ENCODE measurements at regions not wholly inside any gene's neighbourhood (a gene's known extent, or its start where the extent isn't known, plus 50 kb on each side); places are given as distances from the start of the nearest gene placed in this dataset.

DNA sequence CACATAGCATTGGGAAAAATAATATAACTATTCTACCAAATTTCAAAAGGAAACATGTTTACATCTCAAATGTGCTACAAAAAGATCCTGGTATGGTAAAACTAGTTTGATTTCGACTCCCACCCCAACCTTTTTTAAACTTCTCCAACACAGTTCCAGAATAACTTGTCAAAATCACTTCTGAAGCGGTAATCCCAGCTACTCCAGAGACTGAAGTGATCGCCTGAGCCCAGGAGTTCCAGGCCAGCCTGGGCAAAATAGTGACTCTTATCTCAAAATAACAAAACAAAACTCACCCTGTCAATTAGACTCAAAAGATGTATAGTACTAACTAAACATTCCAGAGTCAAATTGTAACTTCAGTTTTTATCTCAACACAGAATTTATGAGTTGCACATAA, 71.3 kb upstream of the RNF38 start:
- intact Hi-C loops (cut with micrococcal nuclease): no loop called here
- Histone ChIP-seq H3K9me2 (ENCODE audit: insufficient read depth) (no peaks in the 10 kb centered on the region), H3K9me3 (ENCODE audit: control insufficient read depth in 1 of 2, insufficient read depth in 1 of 2, low read depth in 1 of 2, low read length in 2 of 2) (no peaks in the 10 kb centered on the region), H3K9ac (ENCODE audit: low read length) (no peak overlapping the region), H2AFZ (ENCODE audit: low read depth, low read length, poor library complexity, severe bottlenecking) (no peak overlapping the region), H4K20me1 (ENCODE audit: insufficient read depth) (no peaks in the 10 kb centered on the region), H3K36me3 (ENCODE audit: control insufficient read depth in 1 of 2, insufficient read depth in 2 of 2, low read length in 2 of 2) (no peaks in the 10 kb centered on the region), H3K79me2 (ENCODE audit: insufficient read depth, low read length) (peaks cover 15% of the 10 kb centered on the region), H3K4me2 (ENCODE audit: low read length) (no peak overlapping the region), H3K27ac (ENCODE audit: low read depth, low read length) (no peak overlapping the region), H3K27me3 (ENCODE audit: insufficient read depth, low read length) (no peaks in the 10 kb centered on the region), H3K4me3 (replicated peaks in 1 of 2; ENCODE audit: low read depth in 1 of 2, low read length in 2 of 2) (no peak overlapping the region), H3K4me1 (ENCODE audit: control insufficient read depth in 1 of 2, insufficient read depth in 2 of 2, low read length in 2 of 2) (no peaks in the 10 kb centered on the region)
- no peak for TF ChIP-seq ELF1 (IDR thresholded peaks at IDR 0.05; ENCODE audit: borderline replicate concordance, low read depth)
- TF ChIP-seq, protein P1, sequence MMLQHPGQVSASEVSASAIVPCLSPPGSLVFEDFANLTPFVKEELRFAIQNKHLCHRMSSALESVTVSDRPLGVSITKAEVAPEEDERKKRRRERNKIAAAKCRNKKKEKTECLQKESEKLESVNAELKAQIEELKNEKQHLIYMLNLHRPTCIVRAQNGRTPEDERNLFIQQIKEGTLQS (IDR thresholded peaks at IDR 0.05): no peak
- TF ChIP-seq SP1 (IDR thresholded peaks at IDR 0.05; ENCODE audit: low read depth): no peak
- TF ChIP-seq, protein P2, sequence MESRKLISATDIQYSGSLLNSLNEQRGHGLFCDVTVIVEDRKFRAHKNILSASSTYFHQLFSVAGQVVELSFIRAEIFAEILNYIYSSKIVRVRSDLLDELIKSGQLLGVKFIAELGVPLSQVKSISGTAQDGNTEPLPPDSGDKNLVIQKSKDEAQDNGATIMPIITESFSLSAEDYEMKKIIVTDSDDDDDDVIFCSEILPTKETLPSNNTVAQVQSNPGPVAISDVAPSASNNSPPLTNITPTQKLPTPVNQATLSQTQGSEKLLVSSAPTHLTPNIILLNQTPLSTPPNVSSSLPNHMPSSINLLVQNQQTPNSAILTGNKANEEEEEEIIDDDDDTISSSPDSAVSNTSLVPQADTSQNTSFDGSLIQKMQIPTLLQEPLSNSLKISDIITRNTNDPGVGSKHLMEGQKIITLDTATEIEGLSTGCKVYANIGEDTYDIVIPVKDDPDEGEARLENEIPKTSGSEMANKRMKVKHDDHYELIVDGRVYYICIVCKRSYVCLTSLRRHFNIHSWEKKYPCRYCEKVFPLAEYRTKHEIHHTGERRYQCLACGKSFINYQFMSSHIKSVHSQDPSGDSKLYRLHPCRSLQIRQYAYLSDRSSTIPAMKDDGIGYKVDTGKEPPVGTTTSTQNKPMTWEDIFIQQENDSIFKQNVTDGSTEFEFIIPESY (IDR thresholded peaks at IDR 0.05; ENCODE audit: extremely low read depth, insufficient replicate concordance, low read length): no peak
- TF ChIP-seq FOSL1 (IDR thresholded peaks at IDR 0.05; ENCODE audit: low read depth): no peak
- no peak for TF ChIP-seq RAD21 (IDR thresholded peaks at IDR 0.05; ENCODE audit: low read depth)
- TF ChIP-seq, protein P3, sequence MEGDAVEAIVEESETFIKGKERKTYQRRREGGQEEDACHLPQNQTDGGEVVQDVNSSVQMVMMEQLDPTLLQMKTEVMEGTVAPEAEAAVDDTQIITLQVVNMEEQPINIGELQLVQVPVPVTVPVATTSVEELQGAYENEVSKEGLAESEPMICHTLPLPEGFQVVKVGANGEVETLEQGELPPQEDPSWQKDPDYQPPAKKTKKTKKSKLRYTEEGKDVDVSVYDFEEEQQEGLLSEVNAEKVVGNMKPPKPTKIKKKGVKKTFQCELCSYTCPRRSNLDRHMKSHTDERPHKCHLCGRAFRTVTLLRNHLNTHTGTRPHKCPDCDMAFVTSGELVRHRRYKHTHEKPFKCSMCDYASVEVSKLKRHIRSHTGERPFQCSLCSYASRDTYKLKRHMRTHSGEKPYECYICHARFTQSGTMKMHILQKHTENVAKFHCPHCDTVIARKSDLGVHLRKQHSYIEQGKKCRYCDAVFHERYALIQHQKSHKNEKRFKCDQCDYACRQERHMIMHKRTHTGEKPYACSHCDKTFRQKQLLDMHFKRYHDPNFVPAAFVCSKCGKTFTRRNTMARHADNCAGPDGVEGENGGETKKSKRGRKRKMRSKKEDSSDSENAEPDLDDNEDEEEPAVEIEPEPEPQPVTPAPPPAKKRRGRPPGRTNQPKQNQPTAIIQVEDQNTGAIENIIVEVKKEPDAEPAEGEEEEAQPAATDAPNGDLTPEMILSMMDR (IDR thresholded peaks at IDR 0.05 in 2 of 3, conservative IDR thresholded peaks at IDR 0.05 in 1 of 3; ENCODE audit: borderline replicate concordance in 1 of 3, insufficient read depth in 1 of 3, low read depth in 2 of 3, low read length in 2 of 3): no peak
- no peak for TF ChIP-seq ZFX (IDR thresholded peaks at IDR 0.05)
- TF ChIP-seq EZH2 (IDR thresholded peaks at IDR 0.05): no peak
- TF ChIP-seq JUND (IDR thresholded peaks at IDR 0.05): no peak
- TF ChIP-seq CBX3 (IDR thresholded peaks at IDR 0.05; ENCODE audit: low read depth): no peak
- TF ChIP-seq, protein P4, sequence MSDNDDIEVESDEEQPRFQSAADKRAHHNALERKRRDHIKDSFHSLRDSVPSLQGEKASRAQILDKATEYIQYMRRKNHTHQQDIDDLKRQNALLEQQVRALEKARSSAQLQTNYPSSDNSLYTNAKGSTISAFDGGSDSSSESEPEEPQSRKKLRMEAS (IDR thresholded peaks at IDR 0.05): no peak
- CTCF ChIA-PET: no interaction called here
- RAD21 ChIA-PET (ENCODE audit: low non-redundant PET in 1 of 2, low total read pairs in 2 of 2, uncharacterized antibody in 2 of 2, unreplicated experiment in 2 of 2): no interaction called here
- POLR2A ChIA-PET: no interaction called here
- BruUV-seq (replicated peaks): no TSS peak
- DNase-seq (ENCODE audit: low read depth, low spot score) (no peak), ATAC-seq (no peak)

Data from HCT116 (cell line).